IMR-90 (cell line): ENCODE measurements at regions not wholly inside any gene's neighbourhood (a gene's known extent, or its start where the extent isn't known, plus 50 kb on each side); places are given as distances from the start of the nearest gene placed in this dataset.

Experiments used
- ATAC-seq: fragments of 200-7000 bp; cut with Tn5 transposase; 2 replicates; pipeline ENCODE4 v1.9.1; 2020; ENCODE audit warnings: low read depth, mild to moderate bottlenecking, moderate library complexity
- BruUV-seq: library from RNA; stranded (reverse); fragments of 400-500 nt; replicated peaks from 2 replicates; lab custom pipeline; 2021; lab: Mats Ljungman, UMichigan
- CTCF ChIA-PET: fragments of 300-600 bp; formaldehyde crosslinking; extraction: SDS; loops from one replicate; lab custom pipeline; 2021; ENCODE audit warnings: antibody characterized with exemption; lab: Yijun Ruan, JAX
- POLR2A ChIA-PET: fragments of 300-600 bp; sonication (Branson Sonifier 250); formaldehyde crosslinking; loops from one replicate; lab custom pipeline; 2022; ENCODE audit warnings: antibody characterized with exemption; ENCODE audit not compliant: unreplicated experiment; lab: Charles Lee
- DNase-seq: peaks from one replicate; pipeline ENCODE4 v3.0.0; 2013
- H2AFZ ChIP-seq: replicated peaks from 2 replicates; pipeline ENCODE3; 2013; ENCODE audit warnings: low read length, mild to moderate bottlenecking; ENCODE audit not compliant: poor library complexity
- H2AK5ac ChIP-seq: 2 replicates; pipeline ENCODE4 v1.6.1; 2013; ENCODE audit warnings: low read depth, low read length, inconsistent platforms
- H2AK9ac ChIP-seq: replicated peaks from 2 replicates; pipeline ENCODE3; 2013; ENCODE audit warnings: mild to moderate bottlenecking, low read depth, low read length, moderate library complexity; ENCODE audit not compliant: poor library complexity
- H2BK120ac ChIP-seq: 2 replicates; pipeline ENCODE4 v1.6.1; 2013; ENCODE audit warnings: low read depth, low read length, inconsistent platforms
- H2BK15ac ChIP-seq: 3 replicates; pipeline ENCODE4 v1.6.1; 2013; ENCODE audit warnings: low read depth, low read length, inconsistent platforms
- H2BK20ac ChIP-seq: 2 replicates; pipeline ENCODE4 v1.6.1; 2013; ENCODE audit warnings: low read depth, mild to moderate bottlenecking, inconsistent platforms, low read length, moderate library complexity
- H2BK5ac ChIP-seq: 2 replicates; pipeline ENCODE4 v1.6.1; 2013; ENCODE audit warnings: mild to moderate bottlenecking, low read depth, low read length, inconsistent platforms; ENCODE audit not compliant: poor library complexity, severe bottlenecking
- H3K14ac ChIP-seq: replicated peaks from 2 replicates; pipeline ENCODE4 v1.6.1; 2013; ENCODE audit warnings: low read depth, low read length, inconsistent platforms
- H3K18ac ChIP-seq: 2 replicates; pipeline ENCODE4 v1.6.1; 2013; ENCODE audit warnings: low read depth, low read length, control low read depth
- H3K23ac ChIP-seq: 2 replicates; pipeline ENCODE4 v1.6.1; 2013; ENCODE audit warnings: low read depth, low read length, inconsistent platforms
- H3K27ac ChIP-seq: 2 replicates; pipeline ENCODE4 v1.5.1; 2013; ENCODE audit warnings: mild to moderate bottlenecking, control low read depth, low read length; ENCODE audit not compliant: insufficient read depth
- H3K27me3 ChIP-seq: 2 replicates; pipeline ENCODE4 v1.6.1; 2013; ENCODE audit warnings: low read length; ENCODE audit not compliant: control insufficient read depth, insufficient read depth
- H3K36me3 ChIP-seq: 2 replicates; pipeline ENCODE4 v1.6.1; 2013; ENCODE audit warnings: low read length, mixed read lengths; ENCODE audit not compliant: control insufficient read depth, insufficient read depth
- H3K4ac ChIP-seq: 2 replicates; pipeline ENCODE4 v1.6.1; 2013; ENCODE audit warnings: low read depth, low read length, inconsistent platforms
- H3K4me1 ChIP-seq: 2 replicates; pipeline ENCODE4 v1.6.1; 2013; ENCODE audit warnings: low read length, mixed read lengths; ENCODE audit not compliant: control insufficient read depth, insufficient read depth
- H3K4me2 ChIP-seq: 2 replicates; pipeline ENCODE4 v1.6.1; 2013; ENCODE audit warnings: low read depth, mild to moderate bottlenecking, control low read depth, low read length, moderate library complexity
- H3K4me3 ChIP-seq: 2 replicates; pipeline ENCODE4 v1.5.1; 2013; ENCODE audit warnings: low read depth, mild to moderate bottlenecking, control low read depth, low read length, moderate library complexity; ENCODE audit not compliant: insufficient read depth
- H3K56ac ChIP-seq: 2 replicates; pipeline ENCODE4 v1.6.1; 2013; ENCODE audit warnings: low read length, inconsistent platforms; ENCODE audit not compliant: insufficient read depth; ENCODE audit errors: extremely low read depth
- H3K79me1 ChIP-seq, 2 experiments: 2 replicates each; pipeline ENCODE4 v1.6.1; 2013; ENCODE audit warnings: low read length in 2 of 2, inconsistent platforms in 1 of 2, low read depth in 1 of 2
- H3K9ac ChIP-seq: 2 replicates; pipeline ENCODE4 v1.6.1; 2013; ENCODE audit warnings: low read depth, low read length, control low read depth
- H3K9me1 ChIP-seq: 2 replicates; pipeline ENCODE4 v1.6.1; 2013; ENCODE audit warnings: low read length, inconsistent platforms; ENCODE audit not compliant: insufficient read depth
- H3K9me3 ChIP-seq: 2 replicates; pipeline ENCODE4 v1.6.1; 2013; ENCODE audit warnings: low read length; ENCODE audit not compliant: control insufficient read depth, insufficient read depth
- H4K20me1 ChIP-seq: 2 replicates; pipeline ENCODE4 v1.6.1; 2013; ENCODE audit warnings: low read length, inconsistent platforms; ENCODE audit not compliant: insufficient read depth
- H4K5ac ChIP-seq: 2 replicates; pipeline ENCODE4 v1.6.1; 2013; ENCODE audit warnings: mild to moderate bottlenecking, low read depth, low read length, control low read depth
- H4K8ac ChIP-seq, 2 experiments: 2 replicates each; pipeline ENCODE4 v1.6.1; 2013; ENCODE audit warnings: low read depth in 2 of 2, low read length in 2 of 2, control low read depth in 1 of 2, inconsistent platforms in 1 of 2
- H4K91ac ChIP-seq: 2 replicates; pipeline ENCODE4 v1.6.1; 2013; ENCODE audit warnings: low read depth, low read length, inconsistent platforms; ENCODE audit not compliant: insufficient read depth
- BHLHE40 ChIP-seq: fragments of 150-350 bp; IDR thresholded peaks from 2 replicates; pipeline ENCODE4 v1.6.1; 2016; ENCODE audit warnings: mild to moderate bottlenecking, low read depth, low read length
- CHD1 ChIP-seq: IDR thresholded peaks from 2 replicates; pipeline ENCODE4 v1.6.1; 2012; ENCODE audit warnings: low read depth, low read length, improper control_type of control experiment
- POLR2A ChIP-seq: IDR thresholded peaks from 2 replicates; pipeline ENCODE4 v1.6.1; 2012; ENCODE audit warnings: mild to moderate bottlenecking, low read depth, low read length
- WGBS, 2 experiments: methylation state at CpG; one replicate each; pipeline versions ENCODE4 v1.1.5 to v1.1.7; 2013; ENCODE audit warnings: missing lambda C conversion rate in 2 of 2; ENCODE audit not compliant: insufficient read length in 1 of 2; ENCODE audit errors: extremely low coverage in 2 of 2; 5-methylcytosine and 5-hydroxymethylcytosine counted together
- dilution Hi-C: fragments of 300-500 bp; cut with HindIII; formaldehyde crosslinking; loops from one replicate; pipeline ENCODE4 v1.14.3; 2018; ENCODE audit warnings: low sequenced_read_pairs; ENCODE audit not compliant: unreplicated experiment
- in situ Hi-C: fragments of 300-500 bp; cut with MboI; formaldehyde crosslinking; loops from 3 replicates; pipeline ENCODE4 v1.14.3; 2019; ENCODE audit warnings: low sequenced_read_pairs, inconsistent platforms, mixed read lengths
- intact Hi-C: fragments of 100-400 bp; cut with micrococcal nuclease; formaldehyde crosslinking; loops from 2 replicates; pipeline ENCODE4 v1.10.0; 2022
- TF ChIP-seq, protein P1 (sequence below): fragments of 150-350 bp; IDR thresholded peaks from 2 replicates; pipeline ENCODE4 v1.6.1; 2017; ENCODE audit warnings: mild to moderate bottlenecking, antibody characterized with exemption, low read length, low read depth

DNA sequence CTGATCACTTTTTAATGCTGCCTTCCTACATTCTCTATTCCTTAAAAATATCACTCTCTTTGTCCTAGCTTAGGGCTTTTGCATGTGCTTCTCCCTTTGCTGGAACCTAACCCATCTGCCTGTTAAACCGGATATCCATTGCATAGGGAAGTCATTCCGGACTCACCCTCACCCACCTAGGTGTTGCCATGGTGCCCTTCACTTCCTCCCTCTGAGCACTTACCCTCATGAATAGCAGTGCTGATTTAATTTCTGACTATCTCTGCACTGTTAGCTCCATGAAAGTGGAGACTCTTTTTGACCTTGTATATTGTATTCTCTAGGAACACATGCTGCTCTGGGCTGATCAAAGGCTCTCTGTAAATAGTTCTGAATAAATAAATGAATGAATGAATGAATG is 401.9 kb downstream of the PCDH20 start:
- Histone ChIP-seq H3K14ac (no peak overlapping the region), H4K91ac (no peak overlapping the region), H4K20me1 (no peaks in the 10 kb centered on the region), H3K27ac (no peak overlapping the region), H2BK15ac (no peak overlapping the region), H3K79me1 (no peaks in the 10 kb centered on the region), H3K4ac (no peak overlapping the region), H3K18ac (no peak overlapping the region), H3K56ac (no peak overlapping the region), H3K9ac (no peak overlapping the region), H2BK120ac (no peak overlapping the region), H2AK5ac (no peak overlapping the region), H4K8ac (no peak overlapping the region), H3K4me2 (no peak overlapping the region), H2AFZ (no peak overlapping the region), H2BK5ac (no peak overlapping the region), H2BK20ac (no peak overlapping the region), H3K27me3 (no peaks in the 10 kb centered on the region), H3K9me1 (no peaks in the 10 kb centered on the region), H3K4me1 (no peaks in the 10 kb centered on the region), H3K36me3 (no peaks in the 10 kb centered on the region), H4K5ac (no peak overlapping the region), H3K9me3 (peaks cover 9% of the 10 kb centered on the region), H3K23ac (no peak overlapping the region), H2AK9ac (no peak overlapping the region), H3K4me3 (no peak overlapping the region)
- TF ChIP-seq CHD1 (no peak), POLR2A (no peak), BHLHE40 (no peak)
- TF ChIP-seq, protein P1, sequence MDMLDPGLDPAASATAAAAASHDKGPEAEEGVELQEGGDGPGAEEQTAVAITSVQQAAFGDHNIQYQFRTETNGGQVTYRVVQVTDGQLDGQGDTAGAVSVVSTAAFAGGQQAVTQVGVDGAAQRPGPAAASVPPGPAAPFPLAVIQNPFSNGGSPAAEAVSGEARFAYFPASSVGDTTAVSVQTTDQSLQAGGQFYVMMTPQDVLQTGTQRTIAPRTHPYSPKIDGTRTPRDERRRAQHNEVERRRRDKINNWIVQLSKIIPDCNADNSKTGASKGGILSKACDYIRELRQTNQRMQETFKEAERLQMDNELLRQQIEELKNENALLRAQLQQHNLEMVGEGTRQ: no peak
- WGBS, 2 experiments: 60% methylated on average over 1 of the region's 2 CpGs; no CpG with 5 or more reads in 1 of the 2 experiments
- ATAC-seq (no peak), DNase-seq (no peak)
- intact Hi-C loops (no loop called here), dilution Hi-C loops (no loop called here), in situ Hi-C loops (no loop called here)
- BruUV-seq: no TSS peak
- ChIA-PET POLR2A (no interaction called here), CTCF (no interaction called here)
